ENCODE measurements at regions not wholly inside any gene's neighbourhood (a gene's known extent, or its start where the extent isn't known, plus 50 kb on each side); places are given as distances from the start of the nearest gene placed in this dataset.

GRCh38 chr9:116102596-116102995 lies 51.0 kb upstream of the PAPPA start:
- TF ChIP-seq CTCF (IDR thresholded peaks at IDR 0.05; ENCODE audit: low read depth, low read length, missing input control) (no peak), JUND (IDR thresholded peaks at IDR 0.05) (no peak)

All from liver (tissue), 3 donors.